HepG2 (cell line): ENCODE measurements at regions not wholly inside any gene's neighbourhood (a gene's known extent, or its start where the extent isn't known, plus 50 kb on each side); places are given as distances from the start of the nearest gene placed in this dataset.
A peak's percentile ranks its signal among the peaks of the same experiment; 100 is the strongest.

Experiments
- ATF4 ChIP-seq, 2 experiments: fragments of 450-650 bp in 1 of 2; sonication (generic) in 1 of 2; formaldehyde crosslinking; IDR thresholded peaks; 2 replicates each; pipeline versions ENCODE4 v1.5.0 to v1.8.0; 2020 to 2022; ENCODE audit warnings: mild to moderate bottlenecking in 1 of 2, missing genetic modification reagents in 1 of 2
- GABPA ChIP-seq, 2 experiments: IDR thresholded peaks; 2 replicates each; pipeline ENCODE4 v1.6.1; 2011 to 2016; ENCODE audit warnings: low read depth in 2 of 2, low read length in 1 of 2, missing biosample characterization in 1 of 2, missing genetic modification characterization in 1 of 2
- HBP1 ChIP-seq: IDR thresholded peaks from 2 replicates; pipeline ENCODE4 v1.6.1; 2016; ENCODE audit warnings: low read depth, control low read depth
- HIC2 ChIP-seq: sonication (generic); formaldehyde crosslinking; IDR thresholded peaks from 2 replicates; pipeline ENCODE4 v1.9.0; 2022; ENCODE audit warnings: low read depth, missing genetic modification reagents
- NFAT5 ChIP-seq: sonication (generic); formaldehyde crosslinking; IDR thresholded peaks from 2 replicates; pipeline ENCODE4 v1.4.0; 2020; ENCODE audit warnings: missing genetic modification reagents
- NR2F2 ChIP-seq: IDR thresholded peaks from 2 replicates; pipeline ENCODE4 v1.6.1; 2012; ENCODE audit warnings: low read depth, inconsistent platforms, borderline replicate concordance
- REL ChIP-seq: sonication (generic); formaldehyde crosslinking; conservative IDR thresholded peaks from 2 replicates; pipeline ENCODE4 v1.8.0; 2022; ENCODE audit warnings: mild to moderate bottlenecking, missing genetic modification reagents, moderate library complexity
- SNRNP70 ChIP-seq: fragments of 200-400 bp; formaldehyde crosslinking; IDR thresholded peaks from 2 replicates; pipeline ENCODE4 v1.6.1; 2017; ENCODE audit warnings: mild to moderate bottlenecking, low read depth, low read length, moderate library complexity
- TBX2 ChIP-seq: sonication (generic); formaldehyde crosslinking; IDR thresholded peaks from 2 replicates; pipeline ENCODE4 v1.5.0; 2020; ENCODE audit warnings: missing genetic modification reagents, mild to moderate bottlenecking, borderline replicate concordance
- ZBTB34 ChIP-seq: sonication (generic); formaldehyde crosslinking; IDR thresholded peaks from 2 replicates; pipeline ENCODE4 v1.8.0; 2022; ENCODE audit warnings: mild to moderate bottlenecking, missing genetic modification reagents
- ZBTB7B ChIP-seq: sonication (generic); formaldehyde crosslinking; IDR thresholded peaks from 2 replicates; pipeline ENCODE4 v1.4.0; 2020; ENCODE audit warnings: missing genetic modification reagents
- ZC3H13 ChIP-seq: sonication (generic); formaldehyde crosslinking; IDR thresholded peaks from 2 replicates; pipeline ENCODE4 v1.8.1; 2023; ENCODE audit warnings: mild to moderate bottlenecking, missing genetic modification reagents, moderate library complexity
- ZFP37 ChIP-seq: sonication (generic); formaldehyde crosslinking; IDR thresholded peaks from 2 replicates; pipeline ENCODE4 v1.4.0; 2020; ENCODE audit warnings: missing genetic modification reagents, borderline replicate concordance
- ZMYM4 ChIP-seq: sonication (generic); formaldehyde crosslinking; IDR thresholded peaks from 2 replicates; pipeline ENCODE4 v1.8.1; 2023; ENCODE audit warnings: mild to moderate bottlenecking, missing genetic modification reagents
- ZNF691 ChIP-seq: sonication (generic); formaldehyde crosslinking; IDR thresholded peaks from 2 replicates; pipeline ENCODE4 v1.4.0; 2020; ENCODE audit warnings: missing genetic modification reagents, low read depth, mild to moderate bottlenecking, borderline replicate concordance
- ZNF790 ChIP-seq: sonication (generic); formaldehyde crosslinking; IDR thresholded peaks from 2 replicates; pipeline ENCODE4 v1.8.0; 2022; ENCODE audit warnings: missing genetic modification reagents, mild to moderate bottlenecking, borderline replicate concordance
- ZSCAN21 ChIP-seq: sonication (generic); formaldehyde crosslinking; IDR thresholded peaks from 2 replicates; pipeline ENCODE4 v1.8.0; 2022; ENCODE audit warnings: mild to moderate bottlenecking, missing genetic modification reagents, moderate library complexity, borderline replicate concordance

GRCh38 chr7:7118822-7119221 lies 63.5 kb upstream of the C1GALT1 start (continued):
- TF ChIP-seq NFAT5 (CRISPR knock-in tag), result no peak
- peak; percentile 86; the same call in 1 of the 2 replicates for TF ChIP-seq ZBTB7B (CRISPR knock-in tag)
- no peak for TF ChIP-seq SNRNP70
- no peak for TF ChIP-seq ZSCAN21 (CRISPR knock-in tag)
- TF ChIP-seq NR2F2, result peak; percentile 90
- TF ChIP-seq TBX2 (CRISPR knock-in tag), result no peak; the same call in 1 of the 2 replicates
- no peak for TF ChIP-seq ZC3H13 (CRISPR knock-in tag)
- TF ChIP-seq ZNF790, result no peak
- TF ChIP-seq ATF4 (CRISPR knock-in tag; IDR thresholded peaks at IDR 0.05), result 0 out of 4 replicates have a peak, but pooled peaks of 1 of the 2 experiments have one; percentile 45
- TF ChIP-seq ZBTB34 (CRISPR knock-in tag), result no peak
- no peak for TF ChIP-seq GABPA (IDR thresholded peaks at IDR 0.05; ENCODE audit: low read depth, low read length)
- TF ChIP-seq GABPA (CRISPR knock-in tag; IDR thresholded peaks at IDR 0.05; ENCODE audit: low read depth), result peak; percentile 19; the same call in 1 of the 2 replicates
- TF ChIP-seq ZNF691, result no peak
- no peak for TF ChIP-seq ZFP37 (CRISPR knock-in tag)
- TF ChIP-seq HIC2 (CRISPR knock-in tag), result no peak
- TF ChIP-seq HBP1 (CRISPR knock-in tag), result no peak
- TF ChIP-seq REL (CRISPR knock-in tag), result no peak
- no peak for TF ChIP-seq ZMYM4 (CRISPR knock-in tag)
